Lower leg skin (tissue), 4 donors: ENCODE measurements at regions not wholly inside any gene's neighbourhood (a gene's known extent, or its start where the extent isn't known, plus 50 kb on each side); places are given as distances from the start of the nearest gene placed in this dataset.

Experiments
- DNase-seq, 2 donors: peaks; one replicate each; pipeline ENCODE4 v3.0.0-alpha.2; 2019; ENCODE audit warnings: low spot score in 2 of 2
- H3K4me3 ChIP-seq: fragments of 200-600 bp; sonication (generic); 2 replicates; pipeline ENCODE4 v1.5.1; 2017; ENCODE audit warnings: mild to moderate bottlenecking, low read depth; ENCODE audit not compliant: poor library complexity, severe bottlenecking
- POLR2A ChIP-seq, 2 donors: fragments of 450-650 bp; IDR thresholded peaks; one replicate each; pipeline ENCODE4 v1.6.1; 2016 to 2017; ENCODE audit warnings: antibody characterized with exemption in 2 of 2, mild to moderate bottlenecking in 1 of 2, moderate library complexity in 1 of 2
- WGBS, 2 donors: methylation state at CpG; one replicate each; pipeline ENCODE4 v1.1.5; 2018; 5-methylcytosine and 5-hydroxymethylcytosine counted together
- intact Hi-C: fragments of 100-400 bp; cut with DNase I; formaldehyde crosslinking; loops from one replicate; pipeline ENCODE4 v1.15.0; 2023; ENCODE audit warnings: low total_unique reads
- TF ChIP-seq, protein P1 (sequence below), 3 donors: fragments of 450-650 bp; IDR thresholded peaks; one replicate each; pipeline ENCODE4 v1.5.1; 2016; ENCODE audit warnings: antibody characterized with exemption in 3 of 3, mild to moderate bottlenecking in 3 of 3, moderate library complexity in 2 of 3

DNA sequence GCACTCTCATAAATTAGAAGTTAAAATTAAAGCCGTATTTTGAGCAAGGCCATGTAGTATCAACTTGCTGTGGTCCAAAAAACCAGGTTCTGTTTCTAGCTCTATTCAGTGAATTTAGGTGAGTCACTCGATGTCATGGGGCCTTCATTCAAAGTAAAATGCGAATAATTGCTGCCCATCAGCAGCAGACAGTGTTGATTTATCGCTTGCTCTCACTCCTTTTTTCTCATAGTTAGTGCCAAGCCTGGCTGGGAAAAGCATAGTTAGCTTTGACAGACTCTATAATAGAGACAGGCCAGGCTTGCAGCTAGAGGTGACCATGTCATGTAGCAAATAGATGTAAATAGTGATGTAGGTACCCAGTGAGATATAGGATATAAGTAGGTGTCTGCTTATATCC lies 136.0 kb downstream of the EDN1 start:
- 52 to 67% methylated on average over 4 of the region's 4 CpGs for WGBS, 2 donors
- DNase-seq: no peak
- no peak overlapping the region for H3K4me3 ChIP-seq
- intact Hi-C loops: no loop called here
- TF ChIP-seq, protein P1, sequence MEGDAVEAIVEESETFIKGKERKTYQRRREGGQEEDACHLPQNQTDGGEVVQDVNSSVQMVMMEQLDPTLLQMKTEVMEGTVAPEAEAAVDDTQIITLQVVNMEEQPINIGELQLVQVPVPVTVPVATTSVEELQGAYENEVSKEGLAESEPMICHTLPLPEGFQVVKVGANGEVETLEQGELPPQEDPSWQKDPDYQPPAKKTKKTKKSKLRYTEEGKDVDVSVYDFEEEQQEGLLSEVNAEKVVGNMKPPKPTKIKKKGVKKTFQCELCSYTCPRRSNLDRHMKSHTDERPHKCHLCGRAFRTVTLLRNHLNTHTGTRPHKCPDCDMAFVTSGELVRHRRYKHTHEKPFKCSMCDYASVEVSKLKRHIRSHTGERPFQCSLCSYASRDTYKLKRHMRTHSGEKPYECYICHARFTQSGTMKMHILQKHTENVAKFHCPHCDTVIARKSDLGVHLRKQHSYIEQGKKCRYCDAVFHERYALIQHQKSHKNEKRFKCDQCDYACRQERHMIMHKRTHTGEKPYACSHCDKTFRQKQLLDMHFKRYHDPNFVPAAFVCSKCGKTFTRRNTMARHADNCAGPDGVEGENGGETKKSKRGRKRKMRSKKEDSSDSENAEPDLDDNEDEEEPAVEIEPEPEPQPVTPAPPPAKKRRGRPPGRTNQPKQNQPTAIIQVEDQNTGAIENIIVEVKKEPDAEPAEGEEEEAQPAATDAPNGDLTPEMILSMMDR (IDR thresholded peaks at IDR 0.05): no peak
- TF ChIP-seq POLR2A (IDR thresholded peaks at IDR 0.05): no peak

DNA sequence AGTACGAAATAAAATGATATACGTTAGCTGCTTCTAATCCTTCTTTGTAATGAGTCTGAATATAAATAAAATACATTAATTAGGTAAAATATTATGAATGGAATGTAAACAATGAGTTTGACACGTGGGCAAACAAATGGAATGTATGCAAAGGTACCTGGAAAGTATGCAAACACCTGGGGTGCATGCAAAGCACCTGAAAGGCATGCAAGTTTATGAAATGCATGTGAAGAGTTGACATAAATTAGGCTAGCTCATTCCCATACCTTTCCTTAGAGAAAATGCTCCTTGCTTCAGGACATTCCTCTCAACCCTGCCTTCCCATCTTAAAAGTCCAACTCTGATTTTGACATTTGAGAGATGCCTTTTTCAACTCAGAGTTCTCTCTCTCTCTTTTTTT lies 140.9 kb downstream of the EDN1 start:
- no peak for DNase-seq
- intact Hi-C loops: no loop called here
- no peak for TF ChIP-seq POLR2A (IDR thresholded peaks at IDR 0.05)
- TF ChIP-seq, protein P1 (IDR thresholded peaks at IDR 0.05): no peak
- WGBS, 2 donors: 38 to 43% methylated on average over 3 of the region's 3 CpGs
- H3K4me3 ChIP-seq: no peak overlapping the region

GRCh38 chr6:12436224-12436623 lies 146.1 kb downstream of the EDN1 start:
- no peak for DNase-seq
- TF ChIP-seq POLR2A (IDR thresholded peaks at IDR 0.05): no peak
- TF ChIP-seq, protein P1 (IDR thresholded peaks at IDR 0.05): no peak
- intact Hi-C loops: no loop called here
- H3K4me3 ChIP-seq: no peak overlapping the region
- 30 to 36% methylated on average over 3 of the region's 3 CpGs for WGBS, 2 donors

- intact Hi-C loops: no loop called here
- WGBS, 2 donors: 48 to 95% methylated on average over 1 of the region's 1 CpG
- H3K4me3 ChIP-seq: no peak overlapping the region
- DNase-seq: no peak
- TF ChIP-seq, protein P1 (IDR thresholded peaks at IDR 0.05): no peak
- no peak for TF ChIP-seq POLR2A (IDR thresholded peaks at IDR 0.05)
These were observed 146.5 kb downstream of the EDN1 start for GRCh38 chr6:12436683-12437082.

GRCh38 chr6:12439296-12439695 lies 149.1 kb downstream of the EDN1 start:
- no peak for TF ChIP-seq POLR2A (IDR thresholded peaks at IDR 0.05)
- TF ChIP-seq, protein P1 (IDR thresholded peaks at IDR 0.05): no peak
- no peak for DNase-seq
- H3K4me3 ChIP-seq: no peak overlapping the region
- intact Hi-C loops: no loop called here

DNA sequence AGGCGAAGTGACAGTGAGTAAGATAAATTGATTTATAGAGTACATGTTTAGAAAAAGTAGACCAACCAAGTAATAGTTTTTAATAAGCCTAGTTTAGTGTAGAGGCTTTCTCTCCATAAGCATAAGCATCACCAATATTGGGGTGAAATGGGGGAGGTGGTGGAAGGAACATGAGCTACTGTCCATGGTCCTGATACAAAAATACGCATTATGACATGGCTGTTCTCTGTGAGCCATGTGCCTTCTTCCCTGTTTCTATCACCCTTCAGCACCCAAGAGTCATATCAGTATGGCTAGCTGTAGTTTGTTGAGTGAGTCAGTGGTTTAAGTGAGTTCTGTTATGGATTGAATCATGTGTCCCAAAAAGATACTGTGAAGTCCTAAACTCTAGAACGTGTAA lies 150.8 kb downstream of the EDN1 start:
- H3K4me3 ChIP-seq: no peak overlapping the region
- no peak for DNase-seq
- 87 to 92% methylated on average over 3 of the region's 3 CpGs for WGBS, 2 donors
- intact Hi-C loops: no loop called here
- TF ChIP-seq POLR2A (IDR thresholded peaks at IDR 0.05): no peak
- TF ChIP-seq, protein P1 (IDR thresholded peaks at IDR 0.05): no peak
